Thoracic aorta (tissue), 2 donors: ENCODE measurements at regions not wholly inside any gene's neighbourhood (a gene's known extent, or its start where the extent isn't known, plus 50 kb on each side); places are given as distances from the start of the nearest gene placed in this dataset.

Source experiments
- ATAC-seq: fragments of 150-250 bp; one replicate; pipeline ENCODE4 v1.8.0; 2017; ENCODE audit warnings: low read depth; ENCODE audit not compliant: insufficient number of reproducible peaks, low FRiP score
- DNase-seq: peaks from one replicate; pipeline ENCODE4 v3.0.0-alpha.2; 2020; ENCODE audit warnings: low spot score
- H3K27ac ChIP-seq, 2 donors: fragments of 200-600 bp; sonication (generic); 1 replicate in 1 of 2; 2 replicates in 1 of 2; pipeline ENCODE4 v1.5.1; 2016; ENCODE audit warnings: mild to moderate bottlenecking in 2 of 2, moderate library complexity in 2 of 2
- H3K27me3 ChIP-seq: fragments of 200-600 bp; sonication (generic); replicated peaks from 2 replicates; pipeline ENCODE4 v1.6.0; 2016; ENCODE audit warnings: mild to moderate bottlenecking; ENCODE audit not compliant: insufficient read depth
- H3K36me3 ChIP-seq: fragments of 200-600 bp; sonication (generic); one replicate; pipeline ENCODE4 v1.5.1; 2016
- H3K4me1 ChIP-seq, 2 donors: fragments of 200-600 bp; sonication (generic); 1 replicate in 1 of 2; 2 replicates in 1 of 2; pipeline versions ENCODE4 v1.5.1 to v1.6.0; 2016; ENCODE audit warnings: low read depth in 2 of 2, mild to moderate bottlenecking in 1 of 2; ENCODE audit not compliant: control insufficient read depth in 1 of 2
- H3K4me3 ChIP-seq: fragments of 200-600 bp; sonication (generic); 2 replicates; pipeline ENCODE4 v1.5.1; 2016; ENCODE audit warnings: mild to moderate bottlenecking
- H3K9me3 ChIP-seq: fragments of 200-600 bp; sonication (generic); 2 replicates; pipeline ENCODE4 v1.5.1; 2016
- CTCF ChIP-seq: fragments of 200-600 bp; sonication (generic); IDR thresholded peaks from one replicate; pipeline ENCODE4 v1.5.1; 2019; ENCODE audit warnings: antibody characterized with exemption

GRCh38 chr5:130955041-130955440 is 210.0 kb downstream of the HINT1 start:
- no peaks in the 10 kb centered on the region for H3K9me3 ChIP-seq
- H3K4me3 ChIP-seq: no peak overlapping the region
- no peak for TF ChIP-seq CTCF
- ATAC-seq: no peak
- no peak for DNase-seq
- no peaks in the 10 kb centered on the region for H3K36me3 ChIP-seq
- no peaks in the 10 kb centered on the region for H3K4me1 ChIP-seq
- no peak overlapping the region for H3K27ac ChIP-seq
- H3K27me3 ChIP-seq: no peaks in the 10 kb centered on the region

- ATAC-seq: no peak
- DNase-seq: no peak
- Histone ChIP-seq H3K4me3 (no peak overlapping the region), H3K27ac (no peak overlapping the region), H3K36me3 (no peaks in the 10 kb centered on the region), H3K4me1 (no peaks in the 10 kb centered on the region), H3K27me3 (no peaks in the 10 kb centered on the region), H3K9me3 (no peaks in the 10 kb centered on the region)
- TF ChIP-seq CTCF: no peak
Measured at GRCh38 chr5:130954336-130954735, 210.7 kb downstream of the HINT1 start.

- no peak for TF ChIP-seq CTCF
- no peak overlapping the region for H3K27ac ChIP-seq
- no peaks in the 10 kb centered on the region for H3K36me3 ChIP-seq
- ATAC-seq (no peak), DNase-seq (no peak)
- H3K27me3 ChIP-seq: no peaks in the 10 kb centered on the region
- H3K4me3 ChIP-seq: no peak overlapping the region
- H3K9me3 ChIP-seq: no peaks in the 10 kb centered on the region
- H3K4me1 ChIP-seq: no peaks in the 10 kb centered on the region
Measured at GRCh38 chr5:130939059-130939458, 226.0 kb downstream of the HINT1 start.

GRCh38 chr5:130937046-130937445 is 228.0 kb downstream of the HINT1 start:
- no peaks in the 10 kb centered on the region for H3K36me3 ChIP-seq
- no peak overlapping the region for H3K4me3 ChIP-seq
- no peaks in the 10 kb centered on the region for H3K9me3 ChIP-seq
- TF ChIP-seq CTCF: no peak
- H3K27me3 ChIP-seq: no peaks in the 10 kb centered on the region
- ATAC-seq (no peak), DNase-seq (no peak)
- no peaks in the 10 kb centered on the region for H3K4me1 ChIP-seq
- H3K27ac ChIP-seq: no peak overlapping the region

GRCh38 chr5:130923543-130924124 is 241.4 kb downstream of the HINT1 start:
- no peak for ATAC-seq
- no peak for DNase-seq
- no peaks in the 10 kb centered on the region for H3K36me3 ChIP-seq
- no peaks in the 10 kb centered on the region for H3K4me1 ChIP-seq
- TF ChIP-seq CTCF: no peak
- no peak overlapping the region for H3K4me3 ChIP-seq
- H3K27me3 ChIP-seq: no peaks in the 10 kb centered on the region
- H3K9me3 ChIP-seq: no peaks in the 10 kb centered on the region
- no peak overlapping the region for H3K27ac ChIP-seq
